ENCODE measurements at regions not wholly inside any gene's neighbourhood (a gene's known extent, or its start where the extent isn't known, plus 50 kb on each side); places are given as distances from the start of the nearest gene placed in this dataset.

- no peaks in the 10 kb centered on the region for H3K36me3 ChIP-seq (ENCODE audit: control insufficient read depth in 2 of 2, insufficient read depth in 1 of 2, low read length in 2 of 2)
- no peak overlapping the region for H3K27ac ChIP-seq (ENCODE audit: extremely low read depth, low read depth, low read length)
- CTCF ChIA-PET: interaction anchor here (0.7 to 1.0 kb wide), 3 partner anchors 29 to 314 kb away, joined by 3 to 4 read pairs (median 4); no protein-coding TSS in a partner anchor
- H3K4me3 ChIP-seq (ENCODE audit: low read depth, low read length): no peak overlapping the region
- TF ChIP-seq ZXDB (tag by site-specific recombination; IDR thresholded peaks at IDR 0.05): peak; percentile 58
- TF ChIP-seq ZNF16 (tag by site-specific recombination; IDR thresholded peaks at IDR 0.05; ENCODE audit: low read depth): no peak
- peak; percentile 42 for TF ChIP-seq ZNF654 (tag by site-specific recombination; IDR thresholded peaks at IDR 0.05; ENCODE audit: low read depth)
- TF ChIP-seq ZNF398 (tag by site-specific recombination; IDR thresholded peaks at IDR 0.05): no peak
- TF ChIP-seq ZNF292 (tag by site-specific recombination; IDR thresholded peaks at IDR 0.05; ENCODE audit: borderline replicate concordance, low read depth): no peak
- TF ChIP-seq, protein P1, sequence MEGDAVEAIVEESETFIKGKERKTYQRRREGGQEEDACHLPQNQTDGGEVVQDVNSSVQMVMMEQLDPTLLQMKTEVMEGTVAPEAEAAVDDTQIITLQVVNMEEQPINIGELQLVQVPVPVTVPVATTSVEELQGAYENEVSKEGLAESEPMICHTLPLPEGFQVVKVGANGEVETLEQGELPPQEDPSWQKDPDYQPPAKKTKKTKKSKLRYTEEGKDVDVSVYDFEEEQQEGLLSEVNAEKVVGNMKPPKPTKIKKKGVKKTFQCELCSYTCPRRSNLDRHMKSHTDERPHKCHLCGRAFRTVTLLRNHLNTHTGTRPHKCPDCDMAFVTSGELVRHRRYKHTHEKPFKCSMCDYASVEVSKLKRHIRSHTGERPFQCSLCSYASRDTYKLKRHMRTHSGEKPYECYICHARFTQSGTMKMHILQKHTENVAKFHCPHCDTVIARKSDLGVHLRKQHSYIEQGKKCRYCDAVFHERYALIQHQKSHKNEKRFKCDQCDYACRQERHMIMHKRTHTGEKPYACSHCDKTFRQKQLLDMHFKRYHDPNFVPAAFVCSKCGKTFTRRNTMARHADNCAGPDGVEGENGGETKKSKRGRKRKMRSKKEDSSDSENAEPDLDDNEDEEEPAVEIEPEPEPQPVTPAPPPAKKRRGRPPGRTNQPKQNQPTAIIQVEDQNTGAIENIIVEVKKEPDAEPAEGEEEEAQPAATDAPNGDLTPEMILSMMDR (tag by site-specific recombination; IDR thresholded peaks at IDR 0.05): peak; percentile 42; the same call in 1 of the 2 replicates
- TF ChIP-seq ZNF280D (tag by site-specific recombination; IDR thresholded peaks at IDR 0.05): no peak
- TF ChIP-seq ZNF664 (tag by site-specific recombination; IDR thresholded peaks at IDR 0.05): no peak
- TF ChIP-seq ZNF785 (tag by site-specific recombination; IDR thresholded peaks at IDR 0.05): no peak
- no peaks in the 10 kb centered on the region for H3K4me1 ChIP-seq (ENCODE audit: control insufficient read depth, insufficient read depth, low read length)
- POLR2A ChIA-PET: no interaction called here
- H3K9me3 ChIP-seq (ENCODE audit: control insufficient read depth, insufficient read depth, low read depth, low read length): no peaks in the 10 kb centered on the region
Observed at GRCh38 chr3:193190146-193190786, 50.8 kb upstream of the PLAAT1 start.
